Mucosa of gallbladder (tissue), 1 donor: ENCODE measurements at regions not wholly inside any gene's neighbourhood (a gene's known extent, or its start where the extent isn't known, plus 50 kb on each side); places are given as distances from the start of the nearest gene placed in this dataset.
"Not testable (repeated sequence)": the region's sequence is repeated elsewhere in the genome, so short reads cannot be mapped to it uniquely, and the experiment has no call there.

Experiments
- DNase-seq: peaks from one replicate; pipeline ENCODE4 v3.0.0-alpha.2; 2020; ENCODE audit warnings: low spot score
- donor health status: DM: no; HTN: no; CAD: no.

DNA sequence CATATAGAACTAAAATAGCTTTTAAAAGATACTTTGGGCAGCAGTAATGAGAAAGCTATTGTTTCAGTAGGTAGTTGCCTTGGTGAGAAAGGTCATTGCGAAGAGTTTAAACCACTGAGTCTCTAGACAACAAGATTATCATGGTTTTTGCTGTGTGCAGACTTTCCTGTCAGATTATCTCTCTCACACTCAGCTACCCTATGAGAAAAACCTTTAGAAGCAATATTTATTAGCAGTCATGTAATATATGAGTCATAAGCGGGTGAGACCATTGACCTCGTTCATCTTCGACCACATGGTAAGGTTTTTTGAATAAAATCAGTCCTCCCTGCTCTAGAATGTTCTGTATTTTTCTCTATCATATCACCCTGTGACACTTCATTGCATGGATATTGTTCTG is 59.9 kb downstream of the GPR65 start:
- no peak for DNase-seq

DNA sequence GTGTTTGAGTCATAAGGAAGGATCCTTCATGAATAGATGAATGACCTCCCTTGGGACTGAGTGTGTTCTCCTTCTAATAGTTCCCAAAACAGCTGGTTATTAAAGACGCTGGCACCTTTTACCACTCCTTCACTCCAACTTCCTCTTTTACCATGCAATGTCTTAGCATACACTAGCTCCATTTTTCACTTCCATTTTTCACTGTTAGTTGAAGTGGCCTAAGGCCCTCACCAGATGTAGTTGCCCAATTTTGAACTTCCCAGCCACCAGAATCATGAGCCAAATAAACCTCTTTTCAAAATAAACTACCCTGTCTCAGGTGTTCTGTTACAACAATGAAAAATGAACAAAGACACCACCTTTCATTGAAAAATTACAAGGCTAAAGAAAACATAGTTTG is 64.7 kb downstream of the GPR65 start:
- DNase-seq, result no peak

DNA sequence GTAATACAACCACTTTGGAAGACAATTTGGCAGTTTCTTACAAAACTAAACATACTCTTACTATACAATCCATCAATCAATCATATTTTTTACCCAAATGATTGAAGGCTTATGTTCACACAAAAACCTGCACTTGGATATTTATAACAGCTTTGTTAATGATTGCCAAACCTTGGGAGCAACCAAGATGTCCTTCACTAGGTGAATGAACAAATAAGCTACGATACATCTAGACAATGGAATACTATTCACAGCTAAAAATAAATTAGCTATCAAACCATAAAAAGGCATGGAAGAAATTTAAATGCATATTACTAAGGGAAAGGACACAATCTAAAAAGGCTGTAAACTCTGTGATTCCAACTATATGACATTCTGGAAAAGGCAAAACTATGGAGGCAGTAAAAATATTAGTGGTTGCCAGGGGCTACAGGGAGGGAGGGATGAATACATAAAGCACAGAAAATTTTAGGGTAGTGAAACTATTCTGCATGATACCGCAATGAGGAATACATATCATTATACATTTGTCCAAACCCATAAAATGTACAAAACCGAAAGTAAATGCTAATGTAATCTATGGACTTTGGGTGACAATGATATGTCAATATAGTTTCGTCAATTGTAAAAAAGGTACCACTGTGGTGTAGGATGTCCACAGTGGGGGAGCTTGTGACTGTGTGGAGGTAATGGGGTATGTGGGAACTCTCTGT is 70.5 kb downstream of the GPR65 start:
- DNase-seq, result no peak

DNA sequence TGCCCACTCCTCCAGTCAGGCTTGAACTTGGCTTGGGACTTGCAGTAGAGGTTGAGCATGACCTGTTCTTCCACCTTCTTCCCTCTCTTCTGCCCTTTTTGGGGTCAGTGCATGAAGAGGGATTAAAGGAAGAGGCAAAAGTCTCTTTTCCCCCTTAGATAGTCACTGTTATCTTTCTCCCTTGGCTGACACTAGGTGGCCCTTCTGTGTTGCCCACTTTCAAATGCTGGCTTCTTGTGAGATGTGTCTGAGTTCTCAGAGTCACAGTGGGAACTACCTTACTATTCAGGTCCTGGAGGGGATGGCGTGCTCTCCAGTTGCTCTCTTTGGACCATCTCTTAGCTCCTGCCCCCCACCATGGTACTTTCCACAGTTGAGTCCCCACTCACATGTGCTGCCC is 73.6 kb downstream of the GPR65 start:
- no peak for DNase-seq

DNA sequence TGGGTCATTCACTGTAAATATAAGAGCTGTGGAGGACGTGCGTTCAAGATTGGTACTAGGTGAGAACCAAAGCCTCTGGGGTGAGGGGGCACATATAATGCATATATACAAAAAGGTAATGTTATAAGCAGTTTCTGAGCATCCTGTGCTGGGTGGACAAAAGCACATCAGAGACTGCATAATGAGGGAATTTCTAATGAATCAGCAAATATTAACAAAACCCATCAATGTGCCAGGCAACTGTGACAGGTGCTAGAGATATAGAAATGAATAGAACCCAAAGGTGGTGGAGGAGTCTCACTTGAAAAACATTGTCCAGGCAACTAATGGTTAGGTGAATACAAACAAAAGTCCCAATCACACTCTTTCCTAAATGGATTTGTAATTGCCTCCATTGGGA is 74.7 kb downstream of the GPR65 start:
- DNase-seq, result no peak

DNA sequence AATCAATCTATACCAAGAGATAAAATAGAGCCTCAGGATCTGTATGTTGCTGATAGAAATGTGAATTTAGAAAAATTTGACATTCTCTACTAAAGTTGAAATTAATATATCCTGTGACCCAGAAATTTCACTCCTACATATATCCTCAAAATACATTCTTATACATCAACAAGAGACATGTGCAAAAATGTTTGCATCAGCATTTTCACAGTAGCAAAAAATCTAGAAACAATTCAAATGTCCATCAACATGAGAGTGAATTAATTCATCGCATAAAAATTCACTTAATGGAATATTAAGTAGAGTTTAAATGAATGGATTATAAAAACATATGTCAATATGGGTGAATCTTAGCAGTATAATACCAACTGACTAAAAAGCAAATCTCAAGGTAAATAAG is 80.8 kb downstream of the GPR65 start:
- DNase-seq, result no peak

DNA sequence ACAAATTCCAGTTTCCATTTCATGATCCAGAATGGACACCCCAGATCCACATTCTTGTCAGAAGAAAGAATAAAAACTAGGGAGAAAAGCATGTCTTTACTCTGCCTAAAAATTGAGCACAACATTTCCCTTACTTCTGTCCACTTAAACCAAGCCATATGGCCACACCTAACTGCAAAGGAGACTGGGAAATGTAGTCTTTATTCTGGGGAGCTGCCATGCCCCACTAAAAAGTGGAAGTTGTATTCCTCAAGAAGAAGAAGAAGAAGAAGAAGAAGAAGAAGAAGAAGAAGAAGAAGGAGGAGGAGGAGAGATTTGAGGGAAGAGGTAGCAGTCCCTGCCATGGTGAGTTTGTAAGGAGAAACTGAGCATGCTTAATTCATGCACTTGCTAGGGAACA is 84.5 kb downstream of the GPR65 start:
- DNase-seq, result no peak

DNA sequence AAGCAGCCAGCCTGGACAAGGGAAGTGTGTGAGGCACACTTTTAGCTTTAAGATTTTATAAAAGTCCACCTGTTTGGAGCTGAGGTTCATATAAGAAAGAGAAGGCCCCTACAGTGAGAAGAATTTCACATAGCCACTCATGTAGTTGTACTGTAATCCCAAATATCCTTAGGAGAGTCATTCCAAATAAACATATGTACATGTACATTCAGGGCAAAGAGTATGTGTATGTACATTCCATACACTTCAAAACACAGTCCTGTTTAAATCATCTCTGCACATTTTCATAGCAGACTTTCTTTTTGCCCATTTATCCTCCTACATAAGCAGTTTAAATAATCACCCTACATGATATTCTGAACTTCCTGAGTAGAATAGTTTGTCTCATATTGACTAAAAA is 87.6 kb downstream of the GPR65 start:
- no peak for DNase-seq

DNA sequence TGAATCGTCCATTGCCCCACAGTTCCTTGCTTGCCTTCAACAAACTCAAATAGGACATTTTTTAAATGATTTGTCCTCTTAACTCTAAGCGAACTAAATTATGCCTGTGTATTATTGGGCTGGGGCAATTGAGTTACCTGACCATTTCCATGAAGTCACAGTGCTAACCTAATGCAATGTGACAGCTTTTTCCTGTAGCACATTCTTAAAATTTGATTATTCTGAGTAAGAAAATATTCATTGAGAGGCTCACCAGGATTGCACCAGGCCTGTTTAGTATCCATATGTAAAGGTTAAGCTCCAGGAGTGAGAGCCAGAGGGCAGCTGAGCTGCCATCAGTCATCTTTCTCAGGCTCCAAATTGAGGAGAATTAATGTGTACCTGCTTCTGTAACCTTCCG is 90.9 kb downstream of the GPR65 start:
- no peak for DNase-seq

DNA sequence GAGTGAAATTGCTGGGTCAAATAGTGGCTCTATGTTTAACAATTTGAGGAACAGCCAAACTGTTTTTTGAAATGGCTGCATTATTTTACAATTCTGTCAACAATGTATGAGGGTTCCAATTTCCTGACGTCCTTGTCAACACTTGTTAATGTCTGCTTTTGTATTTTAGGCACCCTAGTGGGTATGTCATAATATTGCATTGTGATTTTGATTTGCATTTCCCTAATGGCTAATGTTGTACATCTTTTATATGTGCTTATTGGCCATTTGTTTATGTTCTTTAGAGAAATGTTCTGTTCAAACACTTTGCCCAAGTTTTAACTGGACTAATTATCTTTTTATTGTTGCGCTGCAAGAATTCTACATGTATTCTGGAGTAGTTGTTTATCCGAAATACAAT is 93.2 kb downstream of the GPR65 start:
- DNase-seq, result no peak

DNA sequence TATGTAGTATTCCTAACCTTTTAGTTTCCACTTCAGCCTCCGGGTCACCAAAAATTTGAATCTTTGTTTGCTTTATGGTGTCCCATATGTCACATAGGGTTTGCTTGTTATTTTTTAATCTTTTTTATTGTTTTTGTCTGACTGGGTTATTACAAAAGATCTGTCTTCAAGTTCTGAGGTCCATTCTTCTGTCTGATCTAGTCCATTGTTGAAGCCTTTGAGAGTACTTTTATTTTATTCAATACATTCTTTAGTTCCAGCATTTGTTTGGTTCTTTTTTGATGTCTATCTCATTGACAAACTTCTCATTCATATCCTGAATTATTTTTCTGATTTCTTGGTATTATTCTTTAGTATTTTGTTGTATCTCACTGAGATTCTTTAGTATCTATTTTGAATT is 99.8 kb downstream of the GPR65 start:
- DNase-seq, result no peak

DNA sequence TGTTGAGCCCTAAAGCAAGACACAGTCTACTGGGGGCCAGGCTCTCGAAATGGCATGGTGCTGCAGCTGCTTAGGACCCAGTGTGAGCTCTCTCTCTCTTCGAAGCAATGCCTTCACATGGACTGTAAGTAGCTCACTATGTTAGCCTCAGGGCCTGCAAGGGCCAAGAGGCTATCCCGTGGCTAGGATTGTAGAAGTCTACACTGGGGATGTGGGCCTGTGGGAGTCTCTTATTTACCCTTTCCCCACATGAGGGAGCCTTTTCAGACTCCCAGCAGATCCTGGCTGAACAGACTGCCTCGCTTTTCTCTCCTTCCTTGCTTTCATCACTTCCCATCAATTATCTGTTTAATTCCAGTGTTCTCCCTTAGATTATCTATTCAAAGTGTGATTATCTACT is 101.4 kb downstream of the GPR65 start:
- no peak for DNase-seq

DNA sequence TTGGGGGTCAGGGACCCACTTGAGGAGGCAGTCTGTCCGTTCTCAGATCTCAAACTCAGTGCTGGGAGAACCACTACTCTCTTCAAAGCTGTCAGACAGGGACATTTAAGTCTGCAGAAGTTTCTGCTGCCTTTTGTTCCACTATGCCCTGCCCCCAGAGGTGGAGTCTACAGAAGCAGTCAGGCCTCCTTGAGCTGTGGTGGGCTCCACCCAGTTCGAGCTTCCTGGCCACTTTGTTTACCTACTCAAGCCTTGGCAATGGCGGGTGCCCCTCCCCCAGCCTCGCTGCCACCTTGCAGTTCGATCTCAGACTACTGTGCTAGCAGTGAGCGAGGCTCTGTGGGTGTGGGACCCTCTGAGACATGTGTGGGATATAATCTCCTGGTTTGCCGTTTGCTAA is 122.7 kb downstream of the GPR65 start:
- DNase-seq, result not testable (repeated sequence)

DNA sequence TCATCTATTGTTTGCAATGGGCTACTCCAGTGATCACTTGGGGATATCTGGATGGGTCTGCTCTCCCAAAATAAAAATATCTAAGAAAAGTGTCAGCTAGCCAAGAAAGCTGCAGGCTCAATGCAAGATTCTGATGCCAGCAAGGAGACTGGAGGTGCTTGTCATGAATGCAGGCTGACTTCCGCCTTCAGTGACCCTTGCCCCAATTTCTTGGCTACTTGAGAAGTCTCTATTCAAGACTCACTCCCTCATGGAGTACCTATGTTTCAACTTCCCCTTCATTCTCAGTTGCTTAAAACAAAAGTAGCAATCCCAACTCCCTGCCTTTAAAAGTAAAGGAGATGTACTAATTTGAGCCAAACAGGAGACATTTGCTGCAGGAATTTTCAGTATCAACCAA is 123.9 kb downstream of the GPR65 start:
- DNase-seq, result no peak

DNA sequence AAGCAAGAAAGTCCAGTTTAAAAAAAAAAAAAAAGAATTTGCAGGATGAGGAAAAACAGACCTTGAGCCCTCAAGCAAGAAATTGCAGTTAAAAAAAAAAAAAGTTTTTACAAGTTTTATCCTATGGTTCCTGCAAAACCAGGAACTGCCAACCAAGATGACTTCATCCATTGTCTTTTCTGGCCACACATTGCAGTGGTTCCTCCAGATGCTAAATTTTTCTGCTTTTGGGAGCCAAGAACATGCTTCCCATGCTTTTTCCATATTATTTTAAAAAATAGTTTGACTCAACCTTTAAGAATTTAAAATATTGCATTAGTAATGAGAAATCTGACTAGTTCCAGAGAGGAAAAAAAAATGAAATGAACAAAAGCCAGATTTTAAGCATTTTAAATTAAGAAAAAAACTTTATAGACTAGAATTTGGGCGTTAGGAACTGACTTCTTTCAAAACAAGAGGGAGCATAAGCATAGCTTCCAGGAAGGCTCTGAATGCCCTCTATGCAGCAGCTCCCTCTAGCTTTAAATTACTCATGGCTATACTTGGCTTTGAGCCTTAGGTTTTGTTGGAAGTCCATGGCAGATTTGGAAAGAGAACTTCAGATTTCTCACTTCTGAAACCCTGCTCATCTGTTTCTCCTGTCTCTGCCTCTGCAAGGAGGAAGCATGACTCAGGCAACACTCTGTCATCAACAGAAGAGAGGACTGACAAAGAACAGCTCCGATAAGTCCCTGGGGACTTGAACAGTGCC is 124.5 kb downstream of the GPR65 start:
- peak; percentile 22 for DNase-seq

DNA sequence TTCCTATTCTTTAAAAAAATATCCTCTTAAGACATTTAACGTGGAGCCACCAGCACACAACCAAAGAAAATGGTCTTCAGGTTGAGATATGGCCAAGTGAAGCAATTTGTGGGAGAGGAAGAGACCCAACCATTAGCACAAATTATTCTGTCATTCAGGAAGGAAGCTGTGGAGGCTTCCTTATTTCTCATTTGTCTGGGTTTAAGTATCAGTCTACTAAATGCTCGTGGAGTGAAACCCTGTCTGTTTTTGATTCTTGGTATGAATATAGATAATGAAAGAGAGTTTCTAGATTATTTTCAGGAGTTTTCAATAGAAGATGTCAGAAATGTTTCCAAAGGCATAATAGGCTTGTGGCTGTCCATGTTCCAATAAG is 125.1 kb downstream of the GPR65 start:
- no peak for DNase-seq
